ENCODE measurements at regions not wholly inside any gene's neighbourhood (a gene's known extent, or its start where the extent isn't known, plus 50 kb on each side); places are given as distances from the start of the nearest gene placed in this dataset.

GRCh38 chr4:121526509-121526908 is 145.7 kb upstream of the QRFPR start:
- H3K27ac ChIP-seq: no peak overlapping the region
- H3K4me3 ChIP-seq: no peak overlapping the region
- DNase-seq (ENCODE audit: low spot score): no peak
- no peak for TF ChIP-seq CTCF (IDR thresholded peaks at IDR 0.05)

- DNase-seq (ENCODE audit: low spot score): no peak
- no peak for TF ChIP-seq CTCF (IDR thresholded peaks at IDR 0.05)
- H3K27ac ChIP-seq: no peak overlapping the region
- no peak overlapping the region for H3K4me3 ChIP-seq
Measured at GRCh38 chr4:121519236-121519838, 138.5 kb upstream of the QRFPR start.

- no peak for DNase-seq (ENCODE audit: low spot score)
- TF ChIP-seq CTCF (IDR thresholded peaks at IDR 0.05): no peak
- no peak overlapping the region for H3K27ac ChIP-seq
Measured at GRCh38 chr4:121517241-121517640, 136.4 kb upstream of the QRFPR start.

GRCh38 chr4:121514443-121514842 is 133.6 kb upstream of the QRFPR start:
- no peak for DNase-seq (ENCODE audit: low spot score)
- Histone ChIP-seq H3K4me3 (no peak overlapping the region), H3K27ac (no peak overlapping the region)
- TF ChIP-seq CTCF (IDR thresholded peaks at IDR 0.05): no peak

More at GRCh38 chr4:121517241-121517640, 136.4 kb upstream of the QRFPR start:
- no peak overlapping the region for H3K4me3 ChIP-seq

GRCh38 chr4:121510341-121510874 is 129.6 kb upstream of the QRFPR start:
- TF ChIP-seq CTCF (IDR thresholded peaks at IDR 0.05): no peak
- H3K27ac ChIP-seq: no peak overlapping the region
- DNase-seq (ENCODE audit: low spot score): no peak
- no peak overlapping the region for H3K4me3 ChIP-seq

- no peak for DNase-seq (ENCODE audit: low spot score)
- Histone ChIP-seq H3K27ac (no peak overlapping the region), H3K4me3 (no peak overlapping the region)
- TF ChIP-seq CTCF (IDR thresholded peaks at IDR 0.05): no peak
Measured at GRCh38 chr4:121485190-121485804, 104.5 kb upstream of the QRFPR start.

GRCh38 chr4:121484633-121485032 is 103.8 kb upstream of the QRFPR start:
- Histone ChIP-seq H3K27ac (no peak overlapping the region), H3K4me3 (no peak overlapping the region)
- no peak for DNase-seq (ENCODE audit: low spot score)
- TF ChIP-seq CTCF (IDR thresholded peaks at IDR 0.05): no peak
